RPMI7951 (cell line): ENCODE measurements at regions not wholly inside any gene's neighbourhood (a gene's known extent, or its start where the extent isn't known, plus 50 kb on each side); places are given as distances from the start of the nearest gene placed in this dataset.

Experiments used
- DNase-seq: peaks from one replicate; pipeline ENCODE4 v3.0.0-alpha.2; 2012; ENCODE audit warnings: low read depth

- DNase-seq: no peak
Observed at GRCh38 chr5:118044169-118044568, 944.2 kb downstream of the DTWD2 start.

DNA sequence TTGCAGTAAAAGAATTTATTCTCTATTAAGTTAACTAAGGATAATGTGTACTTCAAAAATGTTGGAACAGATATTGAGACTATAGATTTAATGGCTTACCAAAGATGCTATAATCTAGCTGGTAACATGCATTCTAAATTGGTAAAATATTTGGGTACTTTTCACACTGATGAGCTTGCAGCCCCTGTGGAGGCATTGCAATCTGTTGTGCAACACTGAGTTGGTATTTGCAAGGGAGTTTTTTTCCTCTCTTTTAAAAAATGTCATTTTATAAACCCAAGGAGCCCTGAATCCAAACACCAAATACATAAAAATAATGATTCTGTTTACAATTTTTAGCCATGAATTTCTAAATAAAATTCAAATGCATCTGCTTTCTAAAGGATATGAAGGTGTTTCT lies 944.8 kb downstream of the DTWD2 start:
- no peak for DNase-seq

DNA sequence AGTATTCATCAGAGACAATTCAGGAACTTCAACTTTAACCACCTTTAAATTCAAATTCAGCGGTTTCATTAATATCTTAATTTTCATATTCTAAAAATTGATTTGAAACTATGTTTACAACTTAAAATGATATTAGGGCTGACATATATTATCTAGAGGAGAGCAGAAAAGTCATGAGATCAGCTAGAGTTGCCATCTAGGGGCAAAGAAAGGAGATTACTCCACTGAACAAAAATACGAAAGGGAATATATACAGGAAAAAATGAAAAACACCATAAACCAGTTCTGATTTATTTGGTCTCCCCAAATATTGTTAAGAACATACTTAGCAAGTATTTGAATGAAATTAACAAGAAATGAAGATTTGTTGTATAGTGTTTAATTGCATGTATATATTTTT lies 946.3 kb downstream of the DTWD2 start:
- DNase-seq: no peak

GRCh38 chr5:118040496-118040895 lies 947.9 kb downstream of the DTWD2 start:
- DNase-seq: no peak

DNA sequence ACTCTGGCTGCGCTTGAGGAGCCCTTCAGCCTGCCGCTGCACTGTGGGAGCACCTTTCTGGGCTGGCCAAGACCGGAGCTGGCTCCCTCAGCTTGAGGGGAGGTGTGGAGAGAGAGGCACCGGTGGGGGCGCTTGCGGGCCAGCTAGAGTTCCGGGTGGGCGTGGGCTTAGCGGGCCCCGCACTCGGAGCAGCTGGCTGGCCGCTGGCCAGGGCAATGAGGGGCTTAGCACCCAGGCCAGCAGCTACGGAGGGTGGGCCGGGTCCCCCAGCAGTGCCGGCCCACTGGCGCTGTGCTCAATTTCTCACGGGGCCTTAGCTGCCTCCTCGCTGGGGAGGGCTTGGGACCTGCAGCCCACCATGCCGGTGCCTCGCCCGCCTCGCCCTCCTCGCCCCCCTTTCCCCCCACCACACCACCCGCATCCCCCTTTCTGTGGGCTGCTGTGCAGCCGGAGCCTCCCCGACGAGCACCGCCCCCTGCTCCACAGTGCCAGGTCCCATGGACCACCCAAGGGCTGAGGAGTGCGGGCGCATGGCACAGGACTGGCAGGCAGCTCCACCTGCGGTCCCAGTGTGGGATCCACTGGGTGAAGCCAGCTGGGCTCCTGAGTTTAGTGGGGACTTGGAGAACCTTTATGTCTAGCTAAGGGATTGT lies 954.5 kb downstream of the DTWD2 start:
- no peak for DNase-seq

- no peak for DNase-seq
Observed at GRCh38 chr5:118029807-118030206, 958.5 kb downstream of the DTWD2 start.

- no peak for DNase-seq
Observed at GRCh38 chr5:118022062-118022461, 966.3 kb downstream of the DTWD2 start.

DNA sequence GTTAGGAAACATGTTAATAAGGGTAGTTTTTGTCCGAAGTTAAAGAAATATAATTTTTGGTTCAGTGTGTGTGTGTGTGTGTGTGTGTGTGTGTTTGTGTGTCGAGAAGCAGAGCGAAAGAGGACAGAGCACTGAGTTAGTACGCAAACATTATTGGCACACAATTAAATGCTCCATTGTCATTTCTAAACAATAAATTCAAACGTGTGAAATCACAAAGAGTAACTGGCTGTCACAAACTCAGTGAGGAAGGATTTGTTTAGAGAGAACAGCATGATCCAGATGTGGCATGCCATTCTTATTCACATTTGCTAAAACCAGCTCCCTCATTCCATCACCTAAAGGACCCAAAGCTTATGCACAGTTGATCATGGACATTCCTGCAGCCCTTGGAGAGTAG lies 970.8 kb downstream of the DTWD2 start:
- no peak for DNase-seq

DNA sequence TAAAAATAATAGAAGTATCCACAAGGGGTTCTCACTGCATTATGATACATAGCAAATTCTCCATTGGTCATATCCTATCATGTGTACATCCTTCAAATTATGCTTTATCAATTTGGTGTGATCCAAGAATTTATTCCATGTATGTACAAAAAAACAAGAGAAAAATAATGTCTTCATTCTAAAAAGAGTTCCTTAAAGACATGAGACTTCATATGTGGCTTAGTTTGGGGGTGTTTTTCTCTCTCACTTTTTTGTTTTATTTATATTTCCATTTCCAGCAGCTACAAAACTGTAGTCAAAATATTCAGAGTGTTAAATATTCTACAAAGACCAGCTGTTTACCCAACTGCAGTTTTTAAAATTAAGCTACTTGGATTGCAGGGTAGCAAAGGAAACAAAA lies 972.0 kb downstream of the DTWD2 start:
- DNase-seq: no peak

DNA sequence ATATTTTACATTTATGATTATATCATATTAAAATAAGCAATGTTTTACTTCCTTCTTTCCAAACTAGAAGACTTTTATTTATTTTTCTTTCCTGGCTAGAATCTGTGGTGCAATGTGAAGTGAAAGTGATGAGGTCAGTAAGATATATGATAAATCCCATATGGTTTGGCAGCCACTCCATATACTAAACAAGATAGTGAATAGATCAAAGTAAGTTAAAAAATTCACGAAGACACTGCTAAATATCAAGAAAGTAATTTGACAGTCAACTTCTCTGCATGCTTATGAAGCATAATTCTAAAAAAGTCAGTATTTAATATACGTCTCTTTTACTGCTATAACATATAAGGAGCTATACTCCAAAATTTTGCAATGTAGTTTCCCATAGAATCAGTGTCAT lies 972.8 kb downstream of the DTWD2 start:
- DNase-seq: no peak

DNA sequence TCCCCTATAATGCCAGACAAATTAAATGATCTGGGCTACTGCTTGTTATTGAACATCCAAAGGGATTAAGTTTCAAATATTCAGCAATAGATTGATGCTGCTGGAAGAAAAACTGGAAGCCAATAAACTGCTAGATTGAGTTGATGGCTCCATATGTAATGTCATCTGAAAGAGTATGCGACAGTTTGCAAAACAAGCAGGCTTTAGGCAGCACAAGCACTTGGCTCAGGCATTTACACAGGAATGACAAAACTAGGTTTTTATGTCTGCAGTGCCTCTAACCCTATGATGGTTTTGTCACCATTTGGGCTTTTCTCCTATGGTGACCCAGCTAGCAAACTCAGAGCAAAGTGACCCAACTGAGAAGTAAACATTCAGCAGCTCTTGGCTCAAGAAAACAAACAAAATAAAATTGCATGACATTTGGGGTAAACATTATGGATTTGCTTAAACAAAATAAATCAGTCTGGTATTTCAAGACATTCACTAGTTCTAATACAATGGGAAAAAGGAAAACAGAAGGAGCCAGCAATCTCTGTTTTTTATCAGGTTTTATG lies 978.5 kb downstream of the DTWD2 start:
- no peak for DNase-seq

DNA sequence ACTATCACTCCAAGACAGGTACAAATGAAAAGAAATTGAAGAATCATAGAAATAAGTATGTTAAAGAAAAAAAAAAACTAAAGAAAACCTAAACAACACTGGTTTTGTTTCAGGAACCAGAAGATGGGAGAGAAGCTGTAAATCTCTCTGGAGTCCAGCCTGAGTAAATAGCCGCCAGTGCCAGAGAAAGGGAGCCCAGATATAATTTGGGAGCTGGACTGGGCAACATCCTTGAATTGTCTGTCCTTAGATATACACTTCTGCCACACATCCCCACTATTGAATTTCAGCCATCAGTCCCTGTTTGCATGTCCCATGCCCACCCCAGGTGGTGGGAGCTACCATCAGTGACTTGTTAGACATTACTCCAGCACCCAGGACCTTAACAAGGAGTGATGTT lies 979.6 kb downstream of the DTWD2 start:
- DNase-seq: no peak

DNA sequence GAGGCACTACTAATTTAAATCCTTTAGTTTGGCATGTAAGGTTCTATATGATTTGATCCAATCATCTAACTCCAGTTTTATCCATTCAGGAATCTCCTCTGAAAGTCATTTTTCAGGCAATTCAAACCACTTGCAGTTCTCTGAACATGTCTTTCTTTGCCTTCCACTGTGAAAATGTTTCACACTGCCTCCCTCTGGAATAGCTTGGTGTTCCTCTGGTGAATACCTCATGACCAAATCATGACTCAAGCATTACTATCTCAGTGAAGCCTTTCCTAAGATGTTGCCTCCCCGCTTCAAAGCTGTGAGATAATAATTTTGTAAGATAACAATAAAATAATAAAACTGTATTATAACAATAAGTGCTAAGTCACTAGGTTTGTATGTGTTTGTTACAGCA lies 981.1 kb downstream of the DTWD2 start:
- no peak for DNase-seq

DNA sequence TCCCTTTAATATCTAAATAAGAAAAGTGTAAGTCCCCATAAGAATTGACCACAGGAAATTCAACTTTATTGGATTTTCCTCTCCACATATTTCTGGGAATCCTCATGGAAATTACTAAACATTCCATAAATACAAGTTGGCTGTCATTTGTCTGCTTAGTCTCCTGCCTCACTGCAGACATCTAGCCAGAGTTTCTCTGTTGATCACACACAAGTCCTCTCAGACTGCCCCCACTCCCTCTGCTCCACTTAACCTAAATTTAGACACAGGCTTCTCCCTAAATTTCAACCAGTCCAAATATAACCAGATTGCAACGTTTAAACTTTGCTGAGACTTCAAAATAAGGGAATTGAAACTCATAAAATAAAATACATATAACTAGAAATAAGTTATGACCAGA lies 982.1 kb downstream of the DTWD2 start:
- DNase-seq: no peak

- DNase-seq: no peak
Observed at GRCh38 chr5:117999939-118000549, 988.3 kb downstream of the DTWD2 start.

DNA sequence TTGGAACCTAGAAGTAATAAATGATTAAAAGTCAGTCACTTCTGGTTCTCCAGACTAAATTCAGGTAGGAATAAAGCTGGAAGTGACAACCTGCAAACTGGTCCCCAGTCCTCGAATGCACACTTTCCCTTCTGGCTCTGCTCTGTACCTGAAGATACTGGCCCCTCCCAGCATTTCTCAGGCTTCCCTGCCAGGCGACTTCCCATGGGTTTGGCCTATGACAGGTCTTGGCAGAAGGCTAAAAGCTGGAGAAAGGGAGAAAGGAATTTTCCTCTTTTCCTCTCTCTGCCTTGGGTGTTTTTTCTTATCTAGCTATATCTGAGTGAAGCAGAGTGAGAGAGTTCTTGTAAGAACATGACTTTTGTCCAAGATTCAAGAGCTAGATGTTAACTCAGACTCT lies 1005.7 kb downstream of the DTWD2 start:
- DNase-seq: no peak

DNA sequence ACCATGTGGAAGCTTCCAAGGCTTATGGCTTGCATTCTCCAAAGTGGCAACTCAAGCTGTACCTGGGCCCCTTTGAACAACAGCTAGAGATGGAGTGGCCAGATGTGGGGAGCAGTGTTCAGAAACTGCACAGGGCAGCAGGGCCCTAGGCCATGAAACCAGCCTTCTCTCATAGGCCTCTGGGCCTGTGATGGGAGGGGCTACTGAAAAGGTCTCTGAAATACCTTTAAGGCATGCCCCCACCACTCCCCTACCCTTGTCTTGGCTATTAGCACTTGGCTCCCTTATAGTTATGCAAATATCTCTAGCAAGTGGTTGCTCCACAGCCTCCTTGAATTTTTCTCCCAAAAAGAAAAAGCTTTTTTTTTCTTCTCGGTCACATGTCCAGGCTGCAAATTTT lies 1014.6 kb downstream of the DTWD2 start:
- DNase-seq: no peak

- DNase-seq: no peak
Observed at GRCh38 chr5:117955831-117956230, 1032.5 kb downstream of the DTWD2 start.

DNA sequence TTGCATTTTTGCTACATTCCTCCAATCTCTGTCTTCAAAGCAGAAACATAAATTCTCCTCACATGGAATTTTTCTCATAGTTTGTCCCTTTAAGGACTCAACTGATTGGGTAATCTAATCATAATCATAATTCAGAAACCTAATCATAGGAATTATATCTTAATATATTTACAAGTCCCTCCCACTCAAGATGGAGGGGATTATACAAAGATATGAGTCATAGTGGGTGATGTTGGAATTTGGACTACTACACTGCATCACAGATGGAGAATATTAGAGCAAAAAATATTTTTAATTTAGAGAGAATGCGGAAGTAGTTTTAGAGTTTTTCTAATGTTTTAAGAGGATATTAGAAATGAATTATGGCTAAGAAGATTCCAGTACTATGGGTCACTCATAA lies 1034.0 kb downstream of the DTWD2 start:
- DNase-seq: no peak

GRCh38 chr5:117953272-117953671 lies 1035.1 kb downstream of the DTWD2 start:
- DNase-seq: no peak

GRCh38 chr5:117947836-117948235 lies 1040.5 kb downstream of the DTWD2 start:
- DNase-seq: no peak

- no peak for DNase-seq
Observed at GRCh38 chr5:117947121-117947520, 1041.2 kb downstream of the DTWD2 start.

DNA sequence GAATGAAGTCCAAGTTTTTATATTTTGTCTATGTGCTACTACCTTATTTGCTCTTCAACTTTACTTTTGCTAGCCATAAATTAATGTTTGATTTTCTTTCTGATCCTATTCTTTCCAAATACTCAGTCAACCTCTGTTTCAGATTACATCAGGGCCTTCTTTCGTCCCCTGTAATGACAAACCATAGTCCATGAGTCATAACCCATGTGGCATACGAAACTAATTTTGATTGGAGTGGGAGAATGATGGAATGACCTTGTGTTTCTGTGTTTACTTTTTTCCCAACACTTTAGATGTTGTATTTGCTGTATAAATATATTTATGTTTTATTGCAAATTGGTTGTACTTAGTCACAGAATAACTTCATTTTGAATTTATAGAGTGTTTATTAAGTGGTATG lies 1043.1 kb downstream of the DTWD2 start:
- DNase-seq: no peak

DNA sequence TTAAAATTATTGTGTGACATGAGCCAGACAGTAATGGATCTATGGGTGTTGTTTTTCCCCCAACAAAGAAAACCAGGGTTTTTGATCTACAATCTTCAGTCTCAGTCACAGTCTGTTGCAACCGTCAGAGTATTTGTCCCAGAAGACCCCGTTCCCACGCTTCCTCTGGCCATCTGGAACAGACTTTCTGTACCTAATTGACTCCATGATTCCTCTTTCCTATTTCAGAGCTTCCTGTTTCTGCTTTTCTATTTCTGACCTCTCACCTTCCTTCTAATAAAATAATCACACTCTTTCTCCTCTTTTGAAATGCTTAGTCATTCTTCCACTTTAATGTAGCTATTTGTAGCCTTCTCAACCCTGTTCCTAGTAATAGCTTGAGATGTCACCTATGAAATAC lies 1044.8 kb downstream of the DTWD2 start:
- no peak for DNase-seq
